Activated CD4-positive, alpha-beta T cell treated with anti-CD3 and anti-CD28 coated beads for 24 hours (primary cell): ENCODE measurements at regions not wholly inside any gene's neighbourhood (a gene's known extent, or its start where the extent isn't known, plus 50 kb on each side); places are given as distances from the start of the nearest gene placed in this dataset.

Experiments
- DNase-seq, 2 donors: peaks; one replicate each; pipeline ENCODE4 v3.0.0-alpha.2; 2020; ENCODE audit warnings: low read depth in 2 of 2

GRCh38 chr3:59450437-59450836 is 400.6 kb upstream of the CFAP20DC start:
- no peak for DNase-seq

GRCh38 chr3:59446775-59447465 is 397.1 kb upstream of the CFAP20DC start:
- DNase-seq, result no peak

- DNase-seq, result no peak
Measured at GRCh38 chr3:59444676-59445075, 394.9 kb upstream of the CFAP20DC start.

GRCh38 chr3:59444294-59444671 is 394.5 kb upstream of the CFAP20DC start:
- no peak for DNase-seq

GRCh38 chr3:59443618-59444293 is 393.9 kb upstream of the CFAP20DC start:
- no peak for DNase-seq

GRCh38 chr3:59442046-59442445 is 392.2 kb upstream of the CFAP20DC start:
- DNase-seq, result no peak

- DNase-seq, result no peak
Measured at GRCh38 chr3:59440285-59441028, 390.6 kb upstream of the CFAP20DC start.

GRCh38 chr3:59438492-59438891 is 388.7 kb upstream of the CFAP20DC start:
- DNase-seq, result no peak

GRCh38 chr3:59436164-59436958 is 386.5 kb upstream of the CFAP20DC start:
- DNase-seq, result no peak

GRCh38 chr3:59433546-59433945 is 383.7 kb upstream of the CFAP20DC start:
- no peak for DNase-seq

GRCh38 chr3:59432665-59433064 is 382.8 kb upstream of the CFAP20DC start:
- DNase-seq, result no peak

- no peak for DNase-seq
Measured at GRCh38 chr3:59430341-59430740, 380.5 kb upstream of the CFAP20DC start.

GRCh38 chr3:59429198-59429597 is 379.4 kb upstream of the CFAP20DC start:
- no peak for DNase-seq

GRCh38 chr3:59426821-59427565 is 377.2 kb upstream of the CFAP20DC start:
- no peak for DNase-seq

- DNase-seq, result peak; percentile 19 to 44
Measured at GRCh38 chr3:59425942-59426341, 376.1 kb upstream of the CFAP20DC start.

GRCh38 chr3:59425371-59425770 is 375.5 kb upstream of the CFAP20DC start:
- DNase-seq, result no peak

- DNase-seq, result no peak
Measured at GRCh38 chr3:59424268-59425010, 374.6 kb upstream of the CFAP20DC start.

GRCh38 chr3:59423707-59424106 is 373.9 kb upstream of the CFAP20DC start:
- no peak for DNase-seq

- DNase-seq, result no peak
Measured at GRCh38 chr3:59422312-59422711, 372.5 kb upstream of the CFAP20DC start.

- DNase-seq, result no peak
Measured at GRCh38 chr3:59418836-59419235, 369.0 kb upstream of the CFAP20DC start.

- DNase-seq, result no peak
Measured at GRCh38 chr3:59412516-59412915, 362.7 kb upstream of the CFAP20DC start.
